Fibroblast of pulmonary artery (primary cell): ENCODE measurements at regions not wholly inside any gene's neighbourhood (a gene's known extent, or its start where the extent isn't known, plus 50 kb on each side); places are given as distances from the start of the nearest gene placed in this dataset.
A peak's percentile ranks its signal among the peaks of the same experiment; 100 is the strongest.

ENCODE experiments used
- DNase-seq: peaks from one replicate; pipeline ENCODE4 v3.0.0-alpha.2; 2010; ENCODE audit warnings: low read depth
- H3K4me3 ChIP-seq: replicated peaks from 2 replicates; pipeline ENCODE4 v1.5.1; 2011; ENCODE audit warnings: low read depth, mild to moderate bottlenecking, control low read depth, low read length, moderate library complexity
- CTCF ChIP-seq: IDR thresholded peaks from 2 replicates; pipeline ENCODE4 v1.5.1; 2011; ENCODE audit warnings: mild to moderate bottlenecking, control low read depth, low read length, inconsistent platforms; ENCODE audit errors: missing control alignments

- DNase-seq = peak; percentile 46
- H3K4me3 ChIP-seq = no peak overlapping the region
- TF ChIP-seq CTCF = peak; percentile 78
Observed at GRCh38 chr2:121076885-121077549, 208.0 kb downstream of the TFCP2L1 start.

- TF ChIP-seq CTCF = no peak
- no peak for DNase-seq
Observed at GRCh38 chr2:121078899-121079298, 206.1 kb downstream of the TFCP2L1 start.

GRCh38 chr2:121080013-121080772, 204.8 kb downstream of the TFCP2L1 start:
- peak; percentile 82 for TF ChIP-seq CTCF
- H3K4me3 ChIP-seq = no peak overlapping the region
- peak; percentile 61 for DNase-seq

More at GRCh38 chr2:121078899-121079298, 206.1 kb downstream of the TFCP2L1 start:
- H3K4me3 ChIP-seq = no peak overlapping the region

GRCh38 chr2:121081701-121082100, 203.3 kb downstream of the TFCP2L1 start:
- H3K4me3 ChIP-seq = no peak overlapping the region
- DNase-seq = no peak
- no peak for TF ChIP-seq CTCF

GRCh38 chr2:121082191-121082590, 202.8 kb downstream of the TFCP2L1 start:
- no peak overlapping the region for H3K4me3 ChIP-seq
- no peak for TF ChIP-seq CTCF
- DNase-seq = no peak

- no peak for TF ChIP-seq CTCF
- H3K4me3 ChIP-seq = no peak overlapping the region
- DNase-seq = no peak
Observed at GRCh38 chr2:121084130-121084680, 200.8 kb downstream of the TFCP2L1 start.
